ENCODE measurements at regions not wholly inside any gene's neighbourhood (a gene's known extent, or its start where the extent isn't known, plus 50 kb on each side); places are given as distances from the start of the nearest gene placed in this dataset.

GRCh38 chr10:107356396-107356795 lies 191.9 kb upstream of the SORCS1 start:
- TF ChIP-seq FOXK2 (IDR thresholded peaks at IDR 0.05) (no peak), ELF4 (IDR thresholded peaks at IDR 0.05) (no peak), PKNOX1 (IDR thresholded peaks at IDR 0.05) (no peak), FOXA1 (IDR thresholded peaks at IDR 0.05) (no peak), FOXM1 (IDR thresholded peaks at IDR 0.05; ENCODE audit: borderline replicate concordance) (no peak), TARDBP (IDR thresholded peaks at IDR 0.05) (no peak), ZNF384 (IDR thresholded peaks at IDR 0.05) (no peak), SP1 (IDR thresholded peaks at IDR 0.05) (no peak), SUZ12 (IDR thresholded peaks at IDR 0.05) (no peak)

Data from HEK293T (cell line).